HCEC 1CT (cell line): ENCODE measurements at regions not wholly inside any gene's neighbourhood (a gene's known extent, or its start where the extent isn't known, plus 50 kb on each side); places are given as distances from the start of the nearest gene placed in this dataset.

ENCODE experiments used
- DNase-seq: peaks from one replicate; pipeline ENCODE4 v3.0.0-alpha.2; 2017

GRCh38 chr4:182062458-182062857 lies 180.7 kb upstream of the TENM3 start:
- no peak for DNase-seq

GRCh38 chr4:182062936-182063335 lies 180.3 kb upstream of the TENM3 start:
- peak; percentile 76 for DNase-seq

GRCh38 chr4:182063651-182064050 lies 179.6 kb upstream of the TENM3 start:
- no peak for DNase-seq

- DNase-seq: no peak
Measured at GRCh38 chr4:182065255-182065654, 177.9 kb upstream of the TENM3 start.

- DNase-seq: no peak
Measured at GRCh38 chr4:182066037-182066436, 177.2 kb upstream of the TENM3 start.

- no peak for DNase-seq
Measured at GRCh38 chr4:182067828-182068227, 175.4 kb upstream of the TENM3 start.

GRCh38 chr4:182068920-182069319 lies 174.3 kb upstream of the TENM3 start:
- no peak for DNase-seq

- no peak for DNase-seq
Measured at GRCh38 chr4:182073278-182073677, 169.9 kb upstream of the TENM3 start.

GRCh38 chr4:182074139-182074538 lies 169.1 kb upstream of the TENM3 start:
- DNase-seq: no peak

GRCh38 chr4:182074810-182075209 lies 168.4 kb upstream of the TENM3 start:
- no peak for DNase-seq

- no peak for DNase-seq
Measured at GRCh38 chr4:182082910-182083309, 160.3 kb upstream of the TENM3 start.

- no peak for DNase-seq
Measured at GRCh38 chr4:182083671-182084410, 159.4 kb upstream of the TENM3 start.

- no peak for DNase-seq
Measured at GRCh38 chr4:182085051-182085480, 158.1 kb upstream of the TENM3 start.

- DNase-seq: peak; percentile 18
Measured at GRCh38 chr4:182089326-182089725, 153.9 kb upstream of the TENM3 start.

- DNase-seq: no peak
Measured at GRCh38 chr4:182090186-182090585, 153.0 kb upstream of the TENM3 start.

- no peak for DNase-seq
Measured at GRCh38 chr4:182091128-182091527, 152.1 kb upstream of the TENM3 start.

GRCh38 chr4:182093431-182093831 lies 149.8 kb upstream of the TENM3 start:
- DNase-seq: no peak

GRCh38 chr4:182093935-182094334 lies 149.3 kb upstream of the TENM3 start:
- DNase-seq: no peak

GRCh38 chr4:182101618-182102017 lies 141.6 kb upstream of the TENM3 start:
- DNase-seq: no peak

- no peak for DNase-seq
Measured at GRCh38 chr4:182102576-182102975, 140.6 kb upstream of the TENM3 start.

GRCh38 chr4:182103614-182104319 lies 139.4 kb upstream of the TENM3 start:
- no peak for DNase-seq

- DNase-seq: no peak
Measured at GRCh38 chr4:182105416-182105815, 137.8 kb upstream of the TENM3 start.

GRCh38 chr4:182107931-182108330 lies 135.3 kb upstream of the TENM3 start:
- DNase-seq: no peak

- no peak for DNase-seq
Measured at GRCh38 chr4:182111586-182111985, 131.6 kb upstream of the TENM3 start.

GRCh38 chr4:182113779-182114178 lies 129.4 kb upstream of the TENM3 start:
- DNase-seq: peak; percentile 8
